A549 (cell line): ENCODE measurements at regions not wholly inside any gene's neighbourhood (a gene's known extent, or its start where the extent isn't known, plus 50 kb on each side); places are given as distances from the start of the nearest gene placed in this dataset.

ENCODE experiments used
- ATAC-seq, 2 experiments: fragments of 200-7000 bp in 1 of 2; fragments of >200 bp in 1 of 2; cut with Nextera tagmentation in 1 of 2; cut with Tn5 transposase in 1 of 2; 3 replicates each; pipeline versions ENCODE4 v1.8.0 to v1.9.1; 2018 to 2020; ENCODE audit warnings: mild to moderate bottlenecking in 1 of 2, moderate library complexity in 1 of 2
- CTCF ChIA-PET: fragments of 300-600 bp; sonication (Branson Sonifier 250); formaldehyde crosslinking; extraction: SDS; loops from one replicate; lab custom pipeline; 2021; ENCODE audit warnings: antibody characterized with exemption, inconsistent platforms; lab: Yijun Ruan, JAX
- POLR2A ChIA-PET: fragments of 350-600 bp; formaldehyde crosslinking; extraction: SDS; loops from one replicate; lab custom pipeline; 2021; ENCODE audit warnings: antibody characterized with exemption, inconsistent platforms; lab: Yijun Ruan, JAX
- DNase-seq, 2 experiments: peaks; one replicate each; pipeline versions ENCODE4 v3.0.0 to v3.0.0-alpha.2; 2011 to 2016; ENCODE audit warnings: low read depth in 1 of 2, low spot score in 1 of 2
- FAIRE-seq: peaks from 2 replicates; lab custom pipeline; 2011; peaks lifted over from hg19 to GRCh38; lab: Jason Lieb, UNC
- H3K27ac ChIP-seq, 2 experiments: fragments of >200 bp; sonication (Bioruptor Twin); formaldehyde crosslinking; 3 replicates each; pipeline ENCODE4 v1.5.1; 2016 to 2017
- H3K4me1 ChIP-seq: fragments of >200 bp; sonication (Bioruptor Twin); formaldehyde crosslinking; 3 replicates; pipeline ENCODE4 v1.6.1; 2016
- H3K4me2 ChIP-seq: fragments of >200 bp; sonication (Bioruptor Twin); formaldehyde crosslinking; 3 replicates; pipeline ENCODE4 v1.6.1; 2016
- H3K4me3 ChIP-seq: fragments of >200 bp; sonication (Bioruptor Twin); formaldehyde crosslinking; 3 replicates; pipeline ENCODE4 v1.5.1; 2016
- H3K9me3 ChIP-seq: fragments of >200 bp; sonication (Bioruptor Twin); formaldehyde crosslinking; 3 replicates; pipeline ENCODE4 v1.6.1; 2016
- CEBPB ChIP-seq, 2 experiments: fragments of >200 bp in 1 of 2; sonication (Bioruptor Twin) in 1 of 2; formaldehyde crosslinking in 1 of 2; IDR thresholded peaks; 2 replicates each; pipeline ENCODE4 v1.6.1; 2012 to 2016
- CHD2 ChIP-seq: fragments of 150-350 bp; IDR thresholded peaks from 2 replicates; pipeline ENCODE4 v1.6.1; 2014; ENCODE audit warnings: low read length; ENCODE audit not compliant: partially characterized antibody
- CHD4 ChIP-seq: fragments of 200-600 bp; sonication (generic); IDR thresholded peaks from 2 replicates; pipeline ENCODE4 v1.6.1; 2016; ENCODE audit warnings: antibody characterized with exemption, mild to moderate bottlenecking, borderline replicate concordance
- CTCF ChIP-seq: fragments of >200 bp; sonication (Bioruptor Twin); formaldehyde crosslinking; IDR thresholded peaks from 3 replicates; pipeline ENCODE4 v1.5.1; 2016
- EP300 ChIP-seq, 2 experiments: fragments of >200 bp; sonication (Bioruptor Twin); formaldehyde crosslinking; IDR thresholded peaks; 2 replicates in 1 of 2; 3 replicates in 1 of 2; pipeline ENCODE4 v1.6.1; 2016 to 2017
- FOSB ChIP-seq: fragments of 250-450 bp; sonication (Bioruptor Pico); IDR thresholded peaks from 2 replicates; pipeline ENCODE4 v1.5.0; 2020; ENCODE audit warnings: mild to moderate bottlenecking, moderate library complexity
- GATA3 ChIP-seq: IDR thresholded peaks from 2 replicates; pipeline ENCODE4 v1.6.1; 2012; ENCODE audit warnings: borderline replicate concordance
- HMGXB4 ChIP-seq: fragments of 250-450 bp; sonication (Bioruptor Pico); IDR thresholded peaks from 2 replicates; pipeline ENCODE4 v1.5.0; 2021; ENCODE audit warnings: mild to moderate bottlenecking, moderate library complexity, borderline replicate concordance
- HOXB13 ChIP-seq: fragments of 250-450 bp; sonication (Bioruptor Pico); IDR thresholded peaks from 2 replicates; pipeline ENCODE4 v1.5.0; 2020; ENCODE audit warnings: low read depth, mild to moderate bottlenecking, moderate library complexity
- JUN ChIP-seq, 2 experiments: fragments of >200 bp; sonication (Bioruptor Twin); formaldehyde crosslinking; IDR thresholded peaks; 2 replicates in 1 of 2; 3 replicates in 1 of 2; pipeline ENCODE4 v1.6.1; 2016 to 2017
- JUNB ChIP-seq: fragments of >200 bp; sonication (Bioruptor Twin); formaldehyde crosslinking; IDR thresholded peaks from 2 replicates; pipeline ENCODE4 v1.6.1; 2016
- KDM5A ChIP-seq: fragments of 200-600 bp; sonication (generic); IDR thresholded peaks from 2 replicates; pipeline ENCODE4 v1.6.1; 2016; ENCODE audit warnings: antibody characterized with exemption, mild to moderate bottlenecking
- MAX ChIP-seq: IDR thresholded peaks from 2 replicates; pipeline ENCODE4 v1.6.1; 2012
- NFE2L2 ChIP-seq: fragments of 150-350 bp; conservative IDR thresholded peaks from 2 replicates; pipeline ENCODE4 v1.6.1; 2014; ENCODE audit warnings: low read length
- NPAS2 ChIP-seq: fragments of 250-450 bp; sonication (Bioruptor Pico); IDR thresholded peaks from 2 replicates; pipeline ENCODE4 v1.8.0; 2022; ENCODE audit warnings: mild to moderate bottlenecking, moderate library complexity, borderline replicate concordance
- PHF8 ChIP-seq: fragments of 200-600 bp; sonication (generic); IDR thresholded peaks from 2 replicates; pipeline ENCODE4 v1.6.1; 2016; ENCODE audit warnings: low read depth, mild to moderate bottlenecking, antibody characterized with exemption, moderate library complexity, borderline replicate concordance
- POLR2A ChIP-seq: IDR thresholded peaks from 2 replicates; pipeline ENCODE4 v1.6.1; 2012; ENCODE audit warnings: mild to moderate bottlenecking, low read length
- RARB ChIP-seq: fragments of 250-450 bp; sonication (Bioruptor Pico); IDR thresholded peaks from 2 replicates; pipeline ENCODE4 v1.8.0; 2021; ENCODE audit warnings: mild to moderate bottlenecking, moderate library complexity
- RFX5 ChIP-seq: fragments of 450-650 bp; IDR thresholded peaks from 2 replicates; pipeline ENCODE4 v1.7.1; 2014; ENCODE audit warnings: antibody characterized with exemption, mild to moderate bottlenecking, moderate library complexity
- SREBF2 ChIP-seq: fragments of 450-650 bp; IDR thresholded peaks from 2 replicates; pipeline ENCODE4 v1.6.1; 2014; ENCODE audit warnings: mild to moderate bottlenecking, moderate library complexity
- TP53 ChIP-seq: fragments of 250-450 bp; sonication (Bioruptor Pico); IDR thresholded peaks from 2 replicates; pipeline ENCODE4 v1.5.0; 2021; ENCODE audit warnings: mild to moderate bottlenecking, moderate library complexity
- ZC3H11A ChIP-seq: fragments of 450-650 bp; IDR thresholded peaks from 2 replicates; pipeline ENCODE4 v1.6.1; 2014; ENCODE audit warnings: antibody characterized with exemption, mild to moderate bottlenecking
- ZFP36 ChIP-seq: fragments of 450-650 bp; IDR thresholded peaks from 2 replicates; pipeline ENCODE4 v1.6.1; 2014; ENCODE audit warnings: borderline replicate concordance; ENCODE audit not compliant: partially characterized antibody
- ZNF302 ChIP-seq: fragments of 250-450 bp; sonication (Bioruptor Pico); IDR thresholded peaks from 2 replicates; pipeline ENCODE4 v1.9.0; 2021; ENCODE audit warnings: inconsistent platforms, mild to moderate bottlenecking, moderate library complexity
- ZSCAN20 ChIP-seq: fragments of 250-450 bp; sonication (Bioruptor Pico); IDR thresholded peaks from 2 replicates; pipeline ENCODE4 v1.8.0; 2022; ENCODE audit warnings: mild to moderate bottlenecking, moderate library complexity
- WGBS: methylation state at CpG from one replicate; pipeline ENCODE4 v1.1.6; 2017; ENCODE audit errors: missing lambda C conversion rate; 5-methylcytosine and 5-hydroxymethylcytosine counted together
- TF ChIP-seq, protein P1 (sequence below): IDR thresholded peaks from 2 replicates; pipeline ENCODE4 v1.6.1; 2012

DNA sequence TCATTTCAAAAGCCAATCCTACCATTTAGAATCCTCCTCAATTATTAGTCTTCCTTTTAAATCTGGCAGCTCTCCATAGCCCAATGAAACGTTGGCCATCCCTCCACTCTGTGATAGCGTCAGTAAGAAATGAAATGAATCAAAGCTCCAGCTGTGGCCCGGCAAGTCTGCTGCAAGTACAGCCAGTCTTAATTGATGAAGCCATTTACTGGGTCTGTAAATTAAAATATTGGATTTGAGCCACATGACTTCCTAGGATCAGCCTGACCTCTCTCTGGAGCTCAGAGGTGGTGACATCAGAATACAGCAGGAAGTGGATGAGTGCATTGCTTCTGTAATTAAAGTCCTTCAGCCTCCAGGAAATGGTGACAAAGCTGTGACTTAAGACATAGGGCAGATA is 347.0 kb upstream of the LMCD1 start:
- H3K4me1 ChIP-seq: no peaks in the 10 kb centered on the region
- DNase-seq (no peak), ATAC-seq (no peak), FAIRE-seq (no peak)
- no peak for TF ChIP-seq NFE2L2
- TF ChIP-seq PHF8: no peak
- no peak for TF ChIP-seq ZFP36
- no peak for TF ChIP-seq RFX5
- no peak for TF ChIP-seq KDM5A
- TF ChIP-seq FOSB (CRISPR knock-in tag): no peak
- TF ChIP-seq NPAS2 (CRISPR knock-in tag): no peak
- TF ChIP-seq RARB (CRISPR knock-in tag): no peak
- no peak for TF ChIP-seq JUN (IDR thresholded peaks at IDR 0.05)
- TF ChIP-seq HOXB13 (CRISPR knock-in tag): no peak
- no peak for TF ChIP-seq ZSCAN20 (CRISPR knock-in tag)
- TF ChIP-seq POLR2A: no peak
- TF ChIP-seq MAX: no peak
- no peak for TF ChIP-seq CHD4
- no peak for TF ChIP-seq SREBF2
- TF ChIP-seq CTCF: no peak
- no peak for TF ChIP-seq HMGXB4
- TF ChIP-seq EP300 (IDR thresholded peaks at IDR 0.05): no peak
- no peak for TF ChIP-seq JUNB
- 28% methylated on average over 3 of the region's 3 CpGs for WGBS
- CTCF ChIA-PET: no interaction called here
- H3K27ac ChIP-seq: no peak overlapping the region
- POLR2A ChIA-PET: no interaction called here
- no peaks in the 10 kb centered on the region for H3K9me3 ChIP-seq
- no peak overlapping the region for H3K4me3 ChIP-seq
- H3K4me2 ChIP-seq: no peak overlapping the region

GRCh38 chr3:8156138-8156537 is 345.5 kb upstream of the LMCD1 start:
- 26% methylated on average over 6 of the region's 6 CpGs for WGBS
- no peak for DNase-seq
- POLR2A ChIA-PET: no interaction called here

DNA sequence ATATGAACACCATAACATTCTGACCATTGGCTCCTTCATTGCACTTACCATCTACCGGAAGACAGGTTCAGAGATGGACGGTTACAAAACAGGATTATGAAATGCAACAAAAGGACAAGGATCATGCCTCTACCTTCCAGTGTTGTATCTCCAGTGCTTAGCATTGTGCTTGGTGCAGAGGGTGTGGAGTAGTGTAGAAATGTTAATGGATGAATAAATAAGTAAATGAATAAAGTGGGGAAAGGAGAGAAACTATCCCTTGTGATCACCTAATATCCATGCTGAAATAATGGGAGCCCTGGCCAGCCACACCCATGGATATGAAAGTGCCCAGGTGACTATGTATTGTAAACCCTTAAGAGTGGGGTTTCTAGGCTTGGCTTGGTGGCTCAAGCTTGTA is 344.8 kb upstream of the LMCD1 start:
- Histone ChIP-seq H3K27ac (no peak overlapping the region), H3K9me3 (no peaks in the 10 kb centered on the region), H3K4me2 (no peak overlapping the region), H3K4me1 (no peaks in the 10 kb centered on the region), H3K4me3 (no peak overlapping the region)
- TF ChIP-seq TP53 (CRISPR knock-in tag) (no peak), ZNF302 (CRISPR knock-in tag) (no peak), RFX5 (no peak), CHD2 (no peak), ZC3H11A (no peak), HMGXB4 (no peak), ZSCAN20 (CRISPR knock-in tag) (no peak), MAX (no peak), JUN (IDR thresholded peaks at IDR 0.05) (no peak), EP300 (IDR thresholded peaks at IDR 0.05) (no peak), SREBF2 (no peak), CEBPB (IDR thresholded peaks at IDR 0.05) (no peak), GATA3 (no peak)
- TF ChIP-seq, protein P1, sequence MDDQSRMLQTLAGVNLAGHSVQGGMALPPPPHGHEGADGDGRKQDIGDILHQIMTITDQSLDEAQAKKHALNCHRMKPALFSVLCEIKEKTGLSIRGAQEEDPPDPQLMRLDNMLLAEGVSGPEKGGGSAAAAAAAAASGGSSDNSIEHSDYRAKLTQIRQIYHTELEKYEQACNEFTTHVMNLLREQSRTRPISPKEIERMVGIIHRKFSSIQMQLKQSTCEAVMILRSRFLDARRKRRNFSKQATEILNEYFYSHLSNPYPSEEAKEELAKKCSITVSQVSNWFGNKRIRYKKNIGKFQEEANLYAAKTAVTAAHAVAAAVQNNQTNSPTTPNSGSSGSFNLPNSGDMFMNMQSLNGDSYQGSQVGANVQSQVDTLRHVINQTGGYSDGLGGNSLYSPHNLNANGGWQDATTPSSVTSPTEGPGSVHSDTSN: no peak
- ATAC-seq (no peak), FAIRE-seq (no peak), DNase-seq (no peak)
- ChIA-PET CTCF (interaction anchor here (1.0 kb wide), 1 partner anchor 20 kb away, joined by 3 read pairs; no protein-coding TSS in a partner anchor), POLR2A (no interaction called here)
- WGBS: 82% methylated on average over 2 of the region's 2 CpGs

More at GRCh38 chr3:8156138-8156537, 345.5 kb upstream of the LMCD1 start:
- CTCF ChIA-PET: no interaction called here
- Histone ChIP-seq H3K9me3 (no peaks in the 10 kb centered on the region), H3K27ac (no peak overlapping the region)
- FAIRE-seq (no peak), ATAC-seq (no peak)
- TF ChIP-seq RFX5 (0 out of 2 replicates have a peak, but pooled peaks have one; percentile 25), JUNB (no peak)
- TF ChIP-seq, all 56 proteins: peak for 1
- H3K4me2 ChIP-seq: no peak overlapping the region
- no peaks in the 10 kb centered on the region for H3K4me1 ChIP-seq
- H3K4me3 ChIP-seq: no peak overlapping the region
